NCI-H146 treated with DMSO at 0.1 percent for 48 hours (cell line): ENCODE measurements at regions not wholly inside any gene's neighbourhood (a gene's known extent, or its start where the extent isn't known, plus 50 kb on each side); places are given as distances from the start of the nearest gene placed in this dataset.
"Not testable (repeated sequence)": the region's sequence is repeated elsewhere in the genome, so short reads cannot be mapped to it uniquely, and the experiment has no call there.

ENCODE experiments used
- DNase-seq: peaks from one replicate; lab custom pipeline; 2025; ENCODE audit not compliant: unreplicated experiment; lab: John Stamatoyannopoulos, UW

DNA sequence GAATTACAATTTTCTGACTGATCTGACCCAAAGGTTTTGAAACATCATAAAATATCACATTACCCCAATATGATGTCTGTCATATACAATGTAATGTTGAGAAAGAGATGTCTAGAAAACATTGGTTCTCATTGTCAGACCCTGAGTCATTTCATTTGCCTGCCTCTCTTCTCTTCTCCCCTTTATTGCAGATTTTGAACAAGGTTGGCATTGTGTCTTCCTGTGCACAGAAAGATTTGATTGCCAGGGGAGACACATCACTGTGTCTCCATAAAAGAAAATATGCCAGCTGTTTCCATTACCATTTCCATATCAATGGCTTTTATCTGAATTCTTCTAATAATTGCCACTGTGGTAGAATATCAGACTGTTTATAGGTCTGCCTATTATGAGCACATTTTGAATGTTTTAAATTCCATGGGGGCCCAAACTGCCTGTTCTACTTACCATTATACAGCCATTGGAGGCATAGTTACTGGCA, 65.6 kb downstream of the IFI44 start:
- DNase-seq = no peak

DNA sequence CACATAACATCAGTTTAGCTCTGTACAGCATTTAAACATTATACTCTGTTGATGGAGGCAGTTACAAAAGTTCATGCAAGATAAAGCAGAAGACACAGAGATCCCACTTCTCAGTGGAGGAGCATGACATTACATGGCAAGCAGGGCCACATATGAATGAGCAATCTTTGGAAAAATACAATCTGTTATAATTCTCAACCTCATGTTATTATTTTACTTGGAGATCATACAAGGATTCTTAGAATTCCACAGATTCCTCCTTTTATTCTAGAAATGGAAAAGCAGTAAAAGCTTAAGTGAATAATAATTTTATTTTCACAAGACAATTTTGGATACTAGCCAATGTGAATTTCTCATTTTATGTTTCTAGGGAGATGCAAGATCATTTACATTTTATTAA, 66.6 kb downstream of the IFI44 start:
- no peak for DNase-seq

DNA sequence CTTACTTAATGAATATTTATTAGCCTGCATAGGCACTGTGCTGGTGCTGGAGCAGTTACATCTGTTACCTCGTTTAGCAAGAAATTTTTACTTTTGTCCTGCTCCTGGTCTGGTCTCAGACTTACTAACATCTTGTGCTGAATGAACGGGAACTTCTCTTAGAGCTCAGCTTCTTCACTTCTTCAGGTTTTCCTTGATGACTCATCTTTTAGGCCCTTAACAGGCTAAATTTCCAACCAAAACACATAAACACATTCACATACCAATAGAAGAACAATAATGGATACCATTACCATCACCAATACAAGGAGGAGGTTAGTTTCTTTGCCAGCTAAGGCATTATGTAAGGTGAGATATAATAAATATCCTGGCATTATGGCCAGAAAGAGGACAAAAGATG, 68.9 kb downstream of the IFI44 start:
- no peak for DNase-seq

DNA sequence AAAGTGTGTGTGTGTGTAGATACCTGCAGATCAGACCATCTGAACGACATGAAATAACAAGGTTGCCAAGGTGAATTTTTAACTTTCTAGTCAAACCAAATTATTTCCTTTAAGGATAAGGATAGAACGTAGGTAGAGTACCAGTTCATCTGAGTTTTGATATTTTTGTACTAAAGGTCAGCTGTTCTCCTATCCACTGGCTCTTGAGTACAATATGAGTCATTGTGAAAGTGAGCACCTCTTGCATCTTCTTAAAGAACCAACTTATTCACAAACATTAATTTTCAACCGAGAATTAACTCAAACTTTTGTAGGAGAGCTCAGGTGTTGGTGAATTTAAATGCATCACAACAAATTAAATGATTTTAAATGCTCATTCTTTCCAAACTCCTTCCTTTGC, 71.5 kb downstream of the IFI44 start:
- no peak for DNase-seq

DNA sequence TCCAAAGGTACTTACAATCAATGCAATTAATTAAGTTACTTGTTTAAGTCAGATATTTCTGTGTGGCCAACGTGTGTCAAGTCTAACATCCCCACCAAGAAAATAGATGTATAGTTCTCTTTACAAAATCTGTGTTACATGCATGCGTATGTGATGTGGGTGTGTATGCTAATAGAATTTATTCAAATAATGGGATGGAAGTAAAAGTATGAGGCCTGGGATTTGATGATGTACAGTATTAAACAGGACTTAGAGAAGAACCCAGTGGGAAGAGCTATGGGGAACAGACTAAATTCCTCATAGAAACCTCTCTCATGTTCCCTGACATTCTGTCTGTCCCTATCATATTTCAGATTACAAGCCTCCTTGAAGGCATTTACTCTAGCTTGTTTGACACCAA, 72.5 kb downstream of the IFI44 start:
- DNase-seq = no peak

DNA sequence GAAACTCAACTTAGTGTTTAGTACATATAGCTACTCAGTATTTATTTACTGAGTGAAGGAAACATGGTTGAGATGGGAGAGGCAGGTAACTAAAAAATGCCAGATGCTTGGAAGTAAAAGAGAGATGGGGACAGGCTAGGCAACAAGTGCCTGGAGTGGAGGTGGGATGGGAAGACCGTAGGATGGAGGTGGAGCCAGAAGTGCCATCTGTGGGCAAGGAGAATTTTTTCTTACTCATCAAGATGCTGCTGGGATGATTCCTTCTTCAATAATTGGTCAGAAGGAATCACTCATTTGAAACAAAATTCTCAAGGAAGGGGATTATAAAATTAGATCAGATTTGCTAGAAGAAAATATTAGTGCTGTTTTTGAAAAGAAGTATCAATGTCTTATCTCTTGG, 72.9 kb downstream of the IFI44 start:
- DNase-seq = no peak

DNA sequence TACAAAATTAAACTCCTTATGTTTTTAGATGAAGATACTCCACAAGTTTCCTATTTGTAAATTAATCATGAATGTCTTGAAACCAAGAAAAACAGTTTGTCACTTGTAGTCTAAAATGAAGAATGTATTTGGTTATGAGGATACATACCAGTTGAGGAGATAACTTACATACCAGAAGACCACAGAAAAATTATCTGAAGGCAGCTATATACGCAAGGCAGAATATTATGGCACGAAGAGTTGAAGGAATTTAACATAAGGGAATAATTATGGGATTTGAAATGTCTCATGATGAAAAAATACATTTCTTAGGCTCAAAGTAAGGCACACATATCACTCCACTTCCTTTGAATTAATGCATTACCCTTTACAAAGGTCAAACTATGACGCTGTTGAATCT, 73.3 kb downstream of the IFI44 start:
- no peak for DNase-seq

DNA sequence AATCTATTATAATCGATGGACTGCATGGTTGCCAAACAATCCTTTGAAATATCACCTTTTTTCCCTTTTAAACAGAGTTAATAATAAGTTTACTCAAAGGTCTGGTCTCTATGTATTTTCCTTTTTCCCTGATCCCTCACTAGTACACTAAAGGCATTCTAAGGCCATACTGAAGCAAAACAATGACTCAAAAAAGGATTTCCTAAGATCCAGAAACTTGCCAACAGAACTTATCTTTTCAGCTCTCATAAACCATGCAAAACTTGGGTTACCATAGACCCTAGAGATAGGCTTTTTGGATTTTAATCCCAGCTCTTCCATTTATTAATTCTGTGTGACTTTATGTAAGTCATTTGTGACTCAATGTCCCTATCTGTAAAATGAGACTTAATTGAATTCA, 77.1 kb downstream of the IFI44 start:
- no peak for DNase-seq

DNA sequence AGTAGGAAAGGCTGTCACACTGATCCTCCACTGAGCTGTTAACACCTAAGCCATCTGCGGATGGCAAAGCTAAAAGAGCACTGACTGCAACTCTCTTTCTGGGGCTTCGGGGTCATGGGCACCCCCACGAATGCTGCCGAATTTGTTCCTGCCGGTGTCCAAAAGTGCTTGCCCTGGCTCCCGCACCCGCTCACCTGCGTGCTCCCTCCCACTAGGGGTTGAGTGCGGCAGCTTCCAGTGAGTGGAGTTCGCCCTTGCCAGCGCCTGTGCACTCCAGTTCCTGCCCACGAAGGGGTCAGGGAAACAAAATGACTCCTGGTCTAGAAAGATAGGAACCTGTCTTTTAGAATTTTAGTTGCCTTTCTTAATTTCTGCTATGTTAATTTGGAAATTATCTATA, 78.7 kb downstream of the IFI44 start:
- DNase-seq = no peak

DNA sequence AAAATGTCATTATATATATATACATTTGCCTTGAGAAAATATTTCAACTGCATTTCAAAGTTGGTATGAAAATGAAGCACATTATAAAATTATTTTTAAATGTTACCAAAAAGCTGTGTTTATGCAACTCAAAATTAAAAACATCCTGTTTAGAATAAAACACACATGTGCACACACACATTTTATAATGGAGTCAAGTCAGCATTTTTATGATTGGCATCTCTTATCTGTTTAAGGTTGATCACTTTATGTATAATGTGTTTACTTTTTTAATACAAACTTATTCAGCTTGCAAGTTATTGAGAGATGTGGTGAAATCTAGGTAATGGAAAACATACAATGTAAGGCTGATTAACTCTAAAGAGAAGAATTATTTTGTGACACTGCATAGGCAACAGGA, 80.4 kb downstream of the IFI44 start:
- DNase-seq = no peak

DNA sequence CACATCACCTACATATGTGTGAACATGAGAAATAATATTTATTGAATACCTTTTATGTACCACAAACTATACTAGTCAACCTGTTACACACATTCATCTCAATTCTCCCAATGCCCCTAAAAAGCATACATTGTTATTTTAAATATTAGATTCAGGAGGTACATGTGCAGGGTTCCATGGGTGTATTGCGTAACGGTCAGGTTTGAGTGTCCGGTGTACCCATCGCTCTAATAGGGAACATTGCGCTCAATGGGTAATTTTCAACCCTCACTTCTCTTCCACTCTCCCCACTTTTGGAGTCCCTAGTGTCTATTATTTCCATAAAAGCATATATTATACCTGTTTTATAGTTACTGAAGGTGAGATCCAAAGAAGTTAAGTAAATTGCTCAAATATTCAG, 82.0 kb downstream of the IFI44 start:
- DNase-seq = no peak

DNA sequence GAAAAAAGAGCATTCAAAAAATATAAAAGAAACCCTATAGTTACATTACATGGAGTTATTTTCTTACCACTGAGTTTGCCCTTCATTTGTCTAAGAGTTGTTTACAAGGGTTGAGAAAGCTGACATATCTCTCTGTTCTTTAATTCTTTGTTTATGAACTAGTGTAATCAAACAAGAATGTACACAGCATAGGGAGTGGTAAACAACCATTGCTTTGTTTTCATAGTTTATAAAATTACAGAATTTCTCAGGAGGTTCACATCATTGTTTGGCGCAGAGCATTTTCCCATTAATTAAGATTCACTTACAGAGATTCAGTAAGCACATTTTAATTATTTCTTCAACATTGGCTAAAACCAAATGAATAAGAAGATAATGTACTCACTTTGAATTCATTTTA, 87.6 kb downstream of the IFI44 start:
- DNase-seq = no peak

DNA sequence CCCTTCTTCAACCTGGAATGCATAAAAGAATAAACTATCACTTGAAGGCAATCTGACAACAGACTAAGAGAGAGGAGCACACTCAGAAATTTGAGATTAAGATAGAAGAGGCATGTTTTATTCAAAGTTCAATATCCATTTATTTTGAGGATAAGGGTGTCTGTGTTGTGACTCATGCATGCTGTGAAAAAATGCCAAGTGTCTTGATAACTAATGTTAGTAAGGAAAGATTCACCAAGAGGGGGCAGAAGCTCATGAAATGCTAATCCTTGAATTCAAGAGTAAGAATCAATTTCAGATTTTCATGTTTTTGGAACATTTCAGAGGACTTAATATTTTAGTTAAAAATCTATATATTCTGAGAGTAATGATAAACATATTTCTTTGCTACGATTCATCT, 94.0 kb downstream of the IFI44 start:
- DNase-seq = no peak

DNA sequence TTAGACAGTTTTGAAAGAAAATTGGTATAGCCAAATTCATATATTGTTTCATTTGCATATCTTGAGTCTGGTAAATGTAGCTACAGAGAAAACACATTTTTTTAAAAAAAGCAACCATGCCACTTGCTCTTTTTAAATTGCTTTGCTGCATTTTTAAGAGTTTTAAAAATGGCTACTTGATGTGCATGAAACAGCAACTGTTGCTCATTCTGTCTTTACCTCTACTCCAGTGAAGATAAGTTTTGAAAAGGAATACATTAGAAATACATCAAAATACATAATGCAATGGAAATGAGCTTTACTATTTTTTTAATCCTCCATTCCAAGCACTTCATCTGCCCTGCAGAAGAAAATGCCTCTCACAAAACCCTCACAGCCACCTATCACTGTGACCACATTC, 95.5 kb downstream of the IFI44 start:
- DNase-seq = no peak

DNA sequence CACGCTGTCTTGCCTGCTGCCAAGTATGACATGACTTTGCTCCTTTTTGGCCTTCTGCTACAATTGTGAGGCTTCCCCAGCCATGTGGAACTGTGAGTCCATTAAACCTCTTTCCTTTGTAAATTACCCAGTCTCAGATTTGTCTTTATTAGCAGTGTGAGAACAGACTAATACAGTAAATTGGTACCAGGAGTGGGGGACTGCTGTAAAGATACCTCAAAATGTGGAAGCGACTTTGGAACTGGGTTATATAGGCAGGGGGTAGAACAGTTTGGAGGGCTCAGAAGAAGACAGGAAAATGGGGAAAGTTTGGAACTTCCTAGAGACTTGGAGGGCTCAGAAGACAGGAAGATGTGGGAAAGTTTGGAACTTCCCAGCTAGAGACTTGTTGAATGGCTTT, 104.0 kb downstream of the IFI44 start:
- DNase-seq = not testable (repeated sequence)

DNA sequence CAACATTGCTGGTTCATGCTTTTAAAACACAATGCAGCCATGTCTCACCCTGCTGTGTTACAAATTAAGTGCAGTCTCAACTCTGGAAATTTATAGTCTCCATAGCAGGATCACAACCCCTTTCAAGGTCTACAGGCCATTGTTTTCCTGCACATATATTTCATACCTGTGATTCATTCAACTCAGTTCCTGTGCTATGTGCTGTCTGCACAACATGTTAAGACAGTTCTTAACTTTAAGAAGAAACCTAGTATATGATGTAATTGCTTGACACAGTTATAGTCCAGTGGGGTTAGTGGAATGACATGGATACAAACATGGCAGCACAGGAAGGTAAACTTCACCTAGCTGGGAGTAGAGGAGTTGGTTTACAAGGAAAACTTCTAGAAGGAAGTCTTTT, 106.4 kb downstream of the IFI44 start:
- no peak for DNase-seq

DNA sequence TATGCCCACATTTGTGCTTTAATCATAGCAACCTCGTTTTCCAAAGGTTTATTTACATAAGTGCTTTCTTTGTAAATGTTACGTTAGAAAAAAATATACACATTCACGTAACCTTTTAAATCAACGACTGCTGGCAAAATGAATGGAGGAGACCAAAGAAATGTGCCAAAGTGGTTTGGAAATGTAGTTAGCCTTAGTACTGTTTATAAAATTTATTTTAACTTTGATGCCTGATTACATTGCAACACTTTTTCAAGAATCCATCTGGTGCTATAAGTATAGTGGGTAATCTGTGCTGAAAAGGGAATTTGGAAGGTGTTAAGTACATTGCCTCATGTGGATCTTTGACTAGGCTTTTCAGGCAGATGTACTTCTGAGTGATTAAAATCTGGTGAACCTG, 108.9 kb downstream of the IFI44 start:
- DNase-seq = no peak

DNA sequence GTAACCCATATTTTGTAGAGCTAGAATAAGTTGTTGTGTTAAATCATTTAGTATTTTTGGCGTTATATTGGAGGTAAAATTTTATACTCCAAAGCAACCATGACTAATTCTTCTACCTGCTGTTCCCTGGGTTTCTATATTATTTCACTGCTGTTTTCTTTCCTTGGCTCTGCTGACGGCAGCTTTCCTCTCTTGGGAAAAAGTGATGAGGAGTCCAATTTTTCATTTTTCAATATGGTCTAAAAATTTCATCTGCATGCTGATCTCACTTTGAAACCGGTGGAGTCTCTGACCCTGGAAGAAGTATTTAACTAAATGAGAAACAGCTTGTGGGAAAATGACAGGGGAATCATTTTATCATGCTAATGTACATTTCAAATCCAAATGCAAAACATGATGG, 110.2 kb downstream of the IFI44 start:
- no peak for DNase-seq

DNA sequence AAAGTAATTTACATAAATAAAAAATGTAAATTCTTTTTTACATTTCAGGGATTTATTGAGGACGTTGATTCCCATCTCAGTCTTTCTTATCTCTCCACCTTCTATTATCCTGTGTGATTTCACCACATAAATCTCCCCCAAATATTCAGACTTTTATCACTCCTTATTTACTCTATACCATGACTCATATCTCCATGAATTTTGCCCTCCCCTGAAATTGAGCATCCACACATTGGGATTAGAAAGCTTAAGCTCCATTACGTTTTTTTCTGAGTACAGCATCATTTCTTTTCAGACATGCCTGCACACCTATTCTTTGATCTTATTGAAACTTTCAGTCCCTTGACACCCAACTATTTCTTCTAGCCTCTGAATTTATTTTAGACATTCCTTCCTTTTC, 111.2 kb downstream of the IFI44 start:
- no peak for DNase-seq

DNA sequence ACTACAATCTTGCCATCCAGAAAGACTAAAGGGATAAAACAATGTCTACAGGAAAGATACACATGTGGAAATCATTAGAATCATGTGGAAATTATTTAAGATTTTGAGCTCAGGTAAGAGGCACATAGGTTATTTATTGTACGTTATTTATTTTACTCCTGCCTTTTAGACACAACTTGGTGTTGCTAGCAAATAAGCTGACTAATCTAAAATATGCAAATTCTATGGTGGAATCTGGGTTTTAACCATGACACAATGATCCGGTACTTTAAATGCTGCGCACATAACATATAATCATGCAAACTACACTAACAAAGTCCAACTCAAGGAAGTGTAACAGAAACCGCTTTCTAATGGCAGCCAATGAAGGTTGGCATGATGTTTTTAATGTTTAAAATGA, 112.5 kb downstream of the IFI44 start:
- no peak for DNase-seq

DNA sequence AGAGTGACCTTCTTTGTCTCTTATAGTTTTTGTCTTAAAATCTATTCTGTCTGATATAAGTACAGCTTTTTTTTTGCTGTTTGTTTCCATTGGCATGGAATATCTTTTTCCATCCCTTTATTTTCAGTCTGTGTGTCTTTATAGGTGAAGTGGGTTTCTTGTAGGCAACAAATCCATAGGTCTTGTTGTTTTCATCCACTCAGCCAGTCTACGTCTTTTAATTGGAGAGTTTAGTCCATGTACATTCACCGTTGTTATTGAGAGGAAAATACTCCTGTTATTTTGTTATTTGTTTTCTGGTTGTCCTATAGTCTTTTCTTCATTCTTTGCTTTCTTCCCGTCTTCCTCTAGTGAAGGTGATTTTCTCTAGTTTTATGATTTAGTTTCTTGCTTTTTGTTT, 115.9 kb downstream of the IFI44 start:
- no peak for DNase-seq

DNA sequence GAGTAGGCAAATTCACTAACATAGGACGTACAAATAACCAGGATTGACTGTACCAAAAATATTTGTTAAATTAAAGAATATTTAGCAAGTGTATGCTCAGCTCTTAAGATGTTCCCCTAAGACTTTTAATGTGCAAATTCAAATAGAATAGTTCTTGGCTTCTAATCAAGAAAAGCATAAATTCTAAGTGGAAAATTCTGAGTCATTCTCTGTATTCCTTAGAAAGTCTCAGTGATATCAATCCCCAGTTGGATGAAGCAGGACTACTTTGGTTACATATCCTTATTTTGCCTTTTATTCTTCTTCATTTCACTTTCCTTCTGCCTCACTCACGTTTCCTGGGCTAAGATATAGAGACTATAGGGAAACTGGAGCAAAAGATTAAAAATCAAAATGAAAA, 130.2 kb downstream of the IFI44 start:
- DNase-seq = no peak

DNA sequence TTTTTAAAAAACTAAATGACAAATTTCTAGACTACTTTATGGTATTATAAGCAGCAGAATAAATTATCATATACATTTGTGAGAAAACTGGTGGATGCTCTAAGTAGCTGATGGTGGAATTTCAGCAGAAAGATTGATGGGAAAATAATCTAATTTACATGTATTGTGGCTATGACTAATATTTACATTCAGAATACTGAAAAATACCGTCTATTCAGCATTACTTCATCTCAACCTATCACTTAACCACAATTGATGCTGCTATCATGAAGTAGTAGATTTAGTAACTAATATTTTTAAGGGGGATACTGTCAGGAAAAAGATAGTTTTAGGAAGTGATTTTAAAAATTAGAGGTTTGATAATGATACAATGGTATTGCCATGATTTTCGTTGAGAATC, 137.9 kb downstream of the IFI44 start:
- no peak for DNase-seq

DNA sequence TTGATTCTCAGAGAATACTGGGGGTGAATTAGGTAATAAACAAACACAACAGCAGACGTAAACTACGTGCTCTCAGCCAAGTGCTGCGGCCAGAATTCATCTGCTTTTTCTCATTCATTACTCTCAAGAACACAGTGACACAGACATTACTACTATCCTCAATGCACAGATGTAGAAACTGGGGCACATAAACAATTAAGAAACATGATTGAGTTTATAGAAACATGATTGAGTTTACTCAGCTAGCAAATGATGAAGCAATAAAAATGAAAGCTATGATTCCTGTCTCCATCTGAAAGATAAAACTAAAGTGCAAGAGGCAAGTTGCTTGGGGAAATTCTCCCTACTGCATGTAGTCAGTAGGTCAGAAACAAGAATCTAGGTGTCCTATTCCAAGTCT, 140.5 kb downstream of the IFI44 start:
- no peak for DNase-seq
